ENCODE measurements at regions not wholly inside any gene's neighbourhood (a gene's known extent, or its start where the extent isn't known, plus 50 kb on each side); places are given as distances from the start of the nearest gene placed in this dataset.
"Not testable (repeated sequence)": the region's sequence is repeated elsewhere in the genome, so short reads cannot be mapped to it uniquely, and the experiment has no call there.

- TF ChIP-seq, protein P1, sequence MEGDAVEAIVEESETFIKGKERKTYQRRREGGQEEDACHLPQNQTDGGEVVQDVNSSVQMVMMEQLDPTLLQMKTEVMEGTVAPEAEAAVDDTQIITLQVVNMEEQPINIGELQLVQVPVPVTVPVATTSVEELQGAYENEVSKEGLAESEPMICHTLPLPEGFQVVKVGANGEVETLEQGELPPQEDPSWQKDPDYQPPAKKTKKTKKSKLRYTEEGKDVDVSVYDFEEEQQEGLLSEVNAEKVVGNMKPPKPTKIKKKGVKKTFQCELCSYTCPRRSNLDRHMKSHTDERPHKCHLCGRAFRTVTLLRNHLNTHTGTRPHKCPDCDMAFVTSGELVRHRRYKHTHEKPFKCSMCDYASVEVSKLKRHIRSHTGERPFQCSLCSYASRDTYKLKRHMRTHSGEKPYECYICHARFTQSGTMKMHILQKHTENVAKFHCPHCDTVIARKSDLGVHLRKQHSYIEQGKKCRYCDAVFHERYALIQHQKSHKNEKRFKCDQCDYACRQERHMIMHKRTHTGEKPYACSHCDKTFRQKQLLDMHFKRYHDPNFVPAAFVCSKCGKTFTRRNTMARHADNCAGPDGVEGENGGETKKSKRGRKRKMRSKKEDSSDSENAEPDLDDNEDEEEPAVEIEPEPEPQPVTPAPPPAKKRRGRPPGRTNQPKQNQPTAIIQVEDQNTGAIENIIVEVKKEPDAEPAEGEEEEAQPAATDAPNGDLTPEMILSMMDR (IDR thresholded peaks at IDR 0.05; ENCODE audit: insufficient read depth in 1 of 2, low read depth in 1 of 2, low read length in 1 of 2, severe bottlenecking in 1 of 2, unreplicated experiment in 1 of 2), result no peak
- no peak overlapping the region for H3K4me3 Mint-ChIP-seq (ENCODE audit: unreplicated experiment)
- no peaks in the 10 kb centered on the region for H3K27me3 ChIP-seq (replicated peaks; ENCODE audit: control insufficient read depth, insufficient read depth, low read length)
- H3K4me1 Mint-ChIP-seq (ENCODE audit: low read depth, unreplicated experiment), result no peaks in the 10 kb centered on the region
- H3K27me3 Mint-ChIP-seq (ENCODE audit: insufficient read depth, unreplicated experiment), result peaks cover 4% of the 10 kb centered on the region
- POLR2A ChIA-PET, result no interaction called here
- no peaks in the 10 kb centered on the region for H3K9me3 ChIP-seq
- CTCF ChIA-PET, result no interaction called here
- H3K9me3 Mint-ChIP-seq (ENCODE audit: unreplicated experiment), result peaks cover 9% of the 10 kb centered on the region
- no peak for DNase-seq
- H3K4me1 ChIP-seq, result no peaks in the 10 kb centered on the region
- BruUV-seq (replicated peaks), result no TSS peak
- no peak overlapping the region for H3K4me3 ChIP-seq (ENCODE audit: low read depth, low read length)
- intact Hi-C loops (cut with micrococcal nuclease; ENCODE audit: unreplicated experiment), result no loop called here
- no peaks in the 10 kb centered on the region for H3K36me3 Mint-ChIP-seq (ENCODE audit: insufficient read depth, unreplicated experiment)
- H3K36me3 ChIP-seq (ENCODE audit: control insufficient read depth, insufficient read depth, low read length), result no peaks in the 10 kb centered on the region
- no peak overlapping the region for H3K27ac Mint-ChIP-seq (ENCODE audit: unreplicated experiment)
These were observed 175.9 kb downstream of the OTOL1 start for GRCh38 chr3:161672478-161672877.

DNA sequence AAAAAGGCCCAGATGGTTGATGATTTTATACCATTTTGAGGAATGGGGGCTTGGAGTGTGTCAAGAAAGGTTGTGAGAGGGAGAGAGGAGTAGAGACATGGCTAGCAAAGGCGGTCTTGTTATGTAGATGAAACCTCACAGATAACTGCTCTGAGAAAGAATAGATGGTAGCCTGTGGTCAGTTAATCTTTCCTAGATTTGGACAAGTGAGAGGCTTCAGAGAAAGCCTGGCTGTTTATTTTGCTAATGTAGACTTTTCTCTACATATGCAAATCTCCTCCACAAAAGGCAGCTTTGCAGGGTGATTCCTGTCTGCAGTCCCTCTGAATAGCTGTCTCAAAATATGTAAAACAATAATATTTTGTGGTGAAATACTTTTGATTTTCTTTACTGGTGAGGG is 177.3 kb downstream of the OTOL1 start:
- ChIA-PET CTCF (no interaction called here), POLR2A (no interaction called here)
- Histone ChIP-seq H3K9me3 (no peaks in the 10 kb centered on the region), H3K27me3 (replicated peaks; ENCODE audit: control insufficient read depth, insufficient read depth, low read length) (no peaks in the 10 kb centered on the region), H3K36me3 (ENCODE audit: control insufficient read depth, insufficient read depth, low read length) (no peaks in the 10 kb centered on the region), H3K4me3 (ENCODE audit: low read depth, low read length) (no peak overlapping the region), H3K4me1 (no peaks in the 10 kb centered on the region)
- DNase-seq, result no peak
- intact Hi-C loops (cut with micrococcal nuclease; ENCODE audit: unreplicated experiment), result no loop called here
- no peaks in the 10 kb centered on the region for H3K4me1 Mint-ChIP-seq (ENCODE audit: low read depth, unreplicated experiment)
- TF ChIP-seq, protein P1 (IDR thresholded peaks at IDR 0.05; ENCODE audit: insufficient read depth in 1 of 2, low read depth in 1 of 2, low read length in 1 of 2, severe bottlenecking in 1 of 2, unreplicated experiment in 1 of 2), result no peak
- H3K27ac Mint-ChIP-seq (ENCODE audit: unreplicated experiment), result no peak overlapping the region
- H3K27me3 Mint-ChIP-seq (ENCODE audit: insufficient read depth, unreplicated experiment), result no peaks in the 10 kb centered on the region
- H3K36me3 Mint-ChIP-seq (ENCODE audit: insufficient read depth, unreplicated experiment), result no peaks in the 10 kb centered on the region
- H3K4me3 Mint-ChIP-seq (ENCODE audit: unreplicated experiment), result no peak overlapping the region
- no TSS peak for BruUV-seq (replicated peaks)
- H3K9me3 Mint-ChIP-seq (ENCODE audit: unreplicated experiment), result peaks cover 9% of the 10 kb centered on the region

- no peaks in the 10 kb centered on the region for H3K4me1 ChIP-seq
- ChIA-PET POLR2A (no interaction called here), CTCF (no interaction called here)
- BruUV-seq (replicated peaks), result no TSS peak
- H3K4me3 ChIP-seq (ENCODE audit: low read depth, low read length), result no peak overlapping the region
- DNase-seq, result no peak
- Mint-ChIP-seq H3K4me1 (ENCODE audit: low read depth, unreplicated experiment) (no peaks in the 10 kb centered on the region), H3K27me3 (ENCODE audit: insufficient read depth, unreplicated experiment) (no peaks in the 10 kb centered on the region), H3K27ac (ENCODE audit: unreplicated experiment) (no peak overlapping the region), H3K9me3 (ENCODE audit: unreplicated experiment) (peaks cover 9% of the 10 kb centered on the region), H3K36me3 (ENCODE audit: insufficient read depth, unreplicated experiment) (no peaks in the 10 kb centered on the region), H3K4me3 (ENCODE audit: unreplicated experiment) (no peak overlapping the region)
- no peaks in the 10 kb centered on the region for H3K9me3 ChIP-seq
- no peaks in the 10 kb centered on the region for H3K27me3 ChIP-seq (replicated peaks; ENCODE audit: control insufficient read depth, insufficient read depth, low read length)
- intact Hi-C loops (cut with micrococcal nuclease; ENCODE audit: unreplicated experiment), result no loop called here
- TF ChIP-seq, protein P1 (IDR thresholded peaks at IDR 0.05; ENCODE audit: insufficient read depth in 1 of 2, low read depth in 1 of 2, low read length in 1 of 2, severe bottlenecking in 1 of 2, unreplicated experiment in 1 of 2), result no peak
- H3K36me3 ChIP-seq (ENCODE audit: control insufficient read depth, insufficient read depth, low read length), result no peaks in the 10 kb centered on the region
These were observed 177.8 kb downstream of the OTOL1 start for GRCh38 chr3:161674402-161674801.

GRCh38 chr3:161681831-161682230 is 185.2 kb downstream of the OTOL1 start:
- CTCF ChIA-PET; DNase-seq; H3K36me3 ChIP-seq (ENCODE audit: control insufficient read depth, insufficient read depth, low read length); H3K4me3 Mint-ChIP-seq (ENCODE audit: unreplicated experiment); H3K4me1 ChIP-seq; H3K36me3 Mint-ChIP-seq (ENCODE audit: insufficient read depth, unreplicated experiment); H3K4me3 ChIP-seq (ENCODE audit: low read depth, low read length); H3K4me1 Mint-ChIP-seq (ENCODE audit: low read depth, unreplicated experiment); POLR2A ChIA-PET; intact Hi-C loops (cut with micrococcal nuclease; ENCODE audit: unreplicated experiment); H3K27me3 Mint-ChIP-seq (ENCODE audit: insufficient read depth, unreplicated experiment); H3K27me3 ChIP-seq (replicated peaks; ENCODE audit: control insufficient read depth, insufficient read depth, low read length); BruUV-seq (replicated peaks); H3K9me3 Mint-ChIP-seq (ENCODE audit: unreplicated experiment); H3K9me3 ChIP-seq; H3K27ac Mint-ChIP-seq (ENCODE audit: unreplicated experiment): not testable (repeated sequence)
